WI38 (cell line): ENCODE measurements at regions not wholly inside any gene's neighbourhood (a gene's known extent, or its start where the extent isn't known, plus 50 kb on each side); places are given as distances from the start of the nearest gene placed in this dataset.

Source experiments
- H3K4me3 ChIP-seq: 2 replicates; pipeline ENCODE4 v1.5.1; 2011; ENCODE audit warnings: low read depth, mild to moderate bottlenecking, control low read depth, low read length
- CTCF ChIP-seq: IDR thresholded peaks from 2 replicates; pipeline ENCODE4 v1.5.1; 2012; ENCODE audit warnings: low read depth, mild to moderate bottlenecking, control low read depth, low read length

DNA sequence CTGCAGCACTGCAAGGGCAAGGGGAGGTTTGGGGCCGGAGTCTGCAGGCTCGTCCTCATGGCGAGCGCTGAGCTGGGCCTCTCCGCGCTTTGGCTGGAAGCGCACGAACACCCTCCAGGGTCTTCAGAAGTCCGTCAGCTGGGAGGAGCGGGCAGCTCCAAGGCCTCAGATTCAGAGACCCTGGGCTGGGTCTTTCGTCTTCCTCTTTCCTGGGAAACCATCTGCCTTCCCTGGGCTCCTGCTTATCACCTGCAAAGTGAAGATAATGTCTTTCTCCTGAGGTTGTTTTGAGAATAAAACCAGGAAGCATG is 525.6 kb downstream of the BRD1 start:
- H3K4me3 ChIP-seq, result no peak overlapping the region
- no peak for TF ChIP-seq CTCF

DNA sequence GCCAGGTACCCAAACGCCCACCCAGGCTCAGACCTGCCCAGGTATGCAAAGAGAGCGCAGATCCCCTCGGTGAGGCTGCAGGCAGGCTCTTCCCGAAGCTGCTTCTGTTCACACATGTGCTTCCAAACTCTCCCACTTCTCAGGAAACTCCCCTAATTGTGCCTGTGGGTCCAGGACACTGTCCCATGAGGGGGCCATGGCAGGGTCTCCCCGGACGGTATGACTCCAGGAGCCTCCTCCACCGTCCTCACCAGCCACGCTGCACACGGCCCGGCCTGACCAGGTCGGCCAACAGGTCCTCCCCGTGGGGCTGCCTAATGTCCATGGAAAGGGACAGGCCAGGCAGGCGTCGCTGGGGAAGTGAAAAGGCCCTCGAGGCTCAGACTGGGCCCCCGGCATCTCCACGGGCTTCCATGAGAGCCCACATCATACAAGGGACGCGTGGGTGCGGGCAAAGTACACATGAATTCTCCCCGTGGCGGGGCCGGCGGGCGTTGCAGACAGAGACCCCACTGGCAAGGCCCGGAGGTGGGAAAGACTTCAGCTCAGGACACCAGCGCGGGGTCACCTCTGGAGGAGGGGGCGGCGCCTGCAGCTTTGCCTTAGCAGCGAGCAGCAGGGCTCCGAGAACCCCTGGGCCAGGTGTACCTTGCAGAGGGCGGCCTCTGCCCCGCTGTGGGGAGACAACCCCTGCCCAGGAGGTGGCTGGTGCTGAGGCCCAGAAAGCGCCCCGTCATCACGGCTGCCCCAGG is 526.1 kb downstream of the BRD1 start:
- H3K4me3 ChIP-seq, result no peak overlapping the region
- TF ChIP-seq CTCF, result no peak

GRCh38 chr22:49300951-49301397 is 526.7 kb downstream of the BRD1 start:
- H3K4me3 ChIP-seq, result no peak overlapping the region
- no peak for TF ChIP-seq CTCF

DNA sequence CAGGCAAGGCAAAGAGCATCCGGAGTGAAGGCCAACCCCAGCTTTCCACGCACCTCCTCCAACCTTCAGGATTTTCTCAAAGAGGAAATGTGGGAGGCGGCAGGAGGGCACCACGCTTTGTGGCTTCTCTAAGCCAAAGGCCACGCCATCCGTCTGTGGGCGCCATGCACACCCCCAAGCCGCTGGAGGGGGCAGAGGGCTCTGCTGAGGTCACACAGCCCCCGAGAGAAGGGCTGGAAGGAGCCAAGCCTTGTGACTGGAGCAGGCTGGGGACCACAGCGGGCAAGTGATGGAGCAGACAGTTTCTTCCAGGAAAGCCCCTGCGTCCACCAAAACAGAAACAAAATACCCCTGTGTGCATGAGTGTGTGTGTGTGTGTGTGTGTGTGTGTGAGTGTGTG is 527.4 kb downstream of the BRD1 start:
- H3K4me3 ChIP-seq, result no peak overlapping the region
- TF ChIP-seq CTCF, result no peak

GRCh38 chr22:49299821-49300231 is 527.8 kb downstream of the BRD1 start:
- no peak overlapping the region for H3K4me3 ChIP-seq
- no peak for TF ChIP-seq CTCF

DNA sequence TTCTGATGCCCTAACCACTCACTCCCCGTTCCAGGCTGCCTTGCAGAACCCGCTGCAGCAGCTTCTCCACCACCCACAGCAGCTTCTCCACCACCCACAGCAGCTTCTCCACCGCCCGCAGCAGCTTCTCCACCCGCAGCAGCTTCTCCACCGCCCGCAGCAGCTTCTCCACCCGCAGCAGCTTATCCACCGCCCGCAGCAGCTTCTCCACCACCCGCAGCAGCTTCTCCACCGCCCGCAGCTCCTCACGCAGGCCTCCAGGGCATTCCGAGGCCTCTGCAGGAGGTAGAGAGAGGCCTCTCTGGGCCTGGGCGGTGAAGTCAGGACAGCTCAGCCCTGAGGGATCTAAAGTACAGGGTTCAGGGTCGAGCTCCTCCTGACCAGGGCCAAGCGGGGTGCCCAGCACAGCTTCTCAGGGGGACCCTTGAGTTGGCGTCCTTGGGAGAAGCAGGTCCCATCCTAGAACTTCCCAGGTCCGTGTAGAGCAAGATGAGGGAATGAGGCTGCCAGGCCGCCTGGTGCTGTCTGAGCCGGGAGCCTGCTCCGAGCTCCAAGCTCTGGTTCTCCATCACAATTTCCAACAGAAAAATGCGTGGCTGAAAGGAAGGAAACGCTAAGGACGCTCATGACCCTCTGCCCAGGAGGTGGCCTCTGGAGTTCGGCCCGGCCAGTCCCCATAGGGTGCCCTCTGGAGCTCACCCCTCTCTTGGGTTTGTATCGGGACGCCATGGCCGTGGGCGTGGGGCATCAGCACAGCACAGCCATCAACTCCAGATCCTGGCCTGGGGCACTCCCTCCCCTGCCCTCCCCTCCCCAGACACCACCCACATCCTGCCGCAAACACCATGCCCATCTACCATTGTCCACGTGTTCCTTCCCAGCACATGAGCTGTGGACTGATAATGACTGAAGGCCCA is 528.6 kb downstream of the BRD1 start:
- no peak overlapping the region for H3K4me3 ChIP-seq
- TF ChIP-seq CTCF, result no peak
